Karpas-422 (cell line): ENCODE measurements at regions not wholly inside any gene's neighbourhood (a gene's known extent, or its start where the extent isn't known, plus 50 kb on each side); places are given as distances from the start of the nearest gene placed in this dataset.

Source experiments
- DNase-seq: peaks from one replicate; pipeline ENCODE4 v3.0.0-alpha.2; 2015
- H2AFZ ChIP-seq: fragments of 200-600 bp; sonication (generic); 2 replicates; pipeline ENCODE4 v1.6.1; 2014; ENCODE audit warnings: antibody characterized with exemption, low read length, mixed read lengths
- H3K27ac ChIP-seq: fragments of 200-600 bp; sonication (generic); 2 replicates; pipeline ENCODE4 v1.5.1; 2014; ENCODE audit warnings: mild to moderate bottlenecking, low read length, moderate library complexity
- H3K27me3 ChIP-seq: fragments of 200-600 bp; sonication (generic); 2 replicates; pipeline ENCODE4 v1.6.1; 2014; ENCODE audit warnings: low read length, mixed read lengths
- H3K36me3 ChIP-seq: fragments of 200-600 bp; sonication (generic); 2 replicates; pipeline ENCODE4 v1.6.1; 2014; ENCODE audit warnings: low read length, mixed read lengths; ENCODE audit not compliant: insufficient read depth
- H3K4me1 ChIP-seq: fragments of 200-600 bp; sonication (generic); 2 replicates; pipeline ENCODE4 v1.6.1; 2014; ENCODE audit warnings: mild to moderate bottlenecking, low read length, mixed read lengths
- H3K4me2 ChIP-seq: fragments of 200-600 bp; sonication (generic); 2 replicates; pipeline ENCODE4 v1.6.1; 2014; ENCODE audit warnings: low read length, low read depth, mild to moderate bottlenecking; ENCODE audit not compliant: poor library complexity, severe bottlenecking
- H3K4me3 ChIP-seq: fragments of 200-600 bp; sonication (generic); 2 replicates; pipeline ENCODE4 v1.5.1; 2014; ENCODE audit warnings: mild to moderate bottlenecking, antibody characterized with exemption, low read length, mixed read lengths
- H3K79me2 ChIP-seq: fragments of 200-600 bp; sonication (generic); 2 replicates; pipeline ENCODE4 v1.6.1; 2014; ENCODE audit warnings: mild to moderate bottlenecking, low read length, mixed read lengths
- H3K9ac ChIP-seq: fragments of 200-600 bp; sonication (generic); 2 replicates; pipeline ENCODE4 v1.6.0; 2014; ENCODE audit warnings: low read length
- H3K9me2 ChIP-seq: fragments of 200-600 bp; sonication (generic), shearing (Covaris generic); replicated peaks from 2 replicates; pipeline ENCODE4 v1.6.0; 2014; ENCODE audit warnings: mild to moderate bottlenecking, low read length, moderate library complexity; ENCODE audit not compliant: insufficient read depth
- H3K9me3 ChIP-seq: fragments of 300-700, 200-600 bp; sonication (generic); 2 replicates; pipeline ENCODE4 v1.6.1; 2014; ENCODE audit warnings: low read length, mixed read lengths
- H4K20me1 ChIP-seq: fragments of 200-600 bp; sonication (generic); 2 replicates; pipeline ENCODE4 v1.6.1; 2014; ENCODE audit warnings: mild to moderate bottlenecking, antibody characterized with exemption, low read length, low read depth; ENCODE audit not compliant: insufficient read depth

DNA sequence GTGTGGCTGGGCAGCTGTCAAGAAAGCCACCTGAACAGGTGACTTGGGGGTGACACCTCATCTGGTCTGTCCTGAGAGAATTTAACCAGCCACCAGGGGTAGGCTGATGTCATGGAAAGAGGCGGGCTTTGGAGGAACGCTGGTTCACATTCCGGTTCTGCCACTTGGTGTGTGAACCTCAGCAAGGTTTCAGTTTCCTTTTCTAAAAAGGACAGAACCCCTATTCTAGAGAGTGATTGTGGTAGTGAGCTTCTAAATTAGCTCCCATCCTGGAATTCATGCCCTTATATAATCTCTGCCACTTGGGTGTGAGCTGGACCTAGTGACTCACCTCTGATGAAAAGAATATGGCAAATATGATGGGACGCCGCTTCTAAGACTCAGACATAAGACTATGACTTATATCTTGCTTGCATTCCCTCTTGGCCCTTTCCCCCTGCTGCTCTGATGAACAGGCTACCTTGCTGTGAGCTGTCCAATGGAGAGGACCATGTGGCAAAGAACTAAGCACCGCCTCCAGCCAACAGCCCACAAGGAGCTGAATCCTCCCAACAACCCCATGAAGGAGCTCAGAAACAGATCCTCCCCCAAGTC is 332.1 kb downstream of the RRAGC start:
- peak; percentile 52 for DNase-seq
- H3K79me2 ChIP-seq, result no peaks in the 10 kb centered on the region
- H2AFZ ChIP-seq, result no peak overlapping the region
- no peak overlapping the region for H3K9ac ChIP-seq
- H3K4me1 ChIP-seq, result peaks cover 11% of the 10 kb centered on the region
- H3K27ac ChIP-seq, result no peak overlapping the region
- no peaks in the 10 kb centered on the region for H3K9me3 ChIP-seq
- H4K20me1 ChIP-seq, result no peaks in the 10 kb centered on the region
- peak overlapping the region; percentile 31 for H3K4me2 ChIP-seq
- H3K27me3 ChIP-seq, result no peaks in the 10 kb centered on the region
- H3K4me3 ChIP-seq, result peak overlapping the region; percentile 13; the same call in 1 of the 2 replicates
- H3K9me2 ChIP-seq, result no peaks in the 10 kb centered on the region
- H3K36me3 ChIP-seq, result no peaks in the 10 kb centered on the region

DNA sequence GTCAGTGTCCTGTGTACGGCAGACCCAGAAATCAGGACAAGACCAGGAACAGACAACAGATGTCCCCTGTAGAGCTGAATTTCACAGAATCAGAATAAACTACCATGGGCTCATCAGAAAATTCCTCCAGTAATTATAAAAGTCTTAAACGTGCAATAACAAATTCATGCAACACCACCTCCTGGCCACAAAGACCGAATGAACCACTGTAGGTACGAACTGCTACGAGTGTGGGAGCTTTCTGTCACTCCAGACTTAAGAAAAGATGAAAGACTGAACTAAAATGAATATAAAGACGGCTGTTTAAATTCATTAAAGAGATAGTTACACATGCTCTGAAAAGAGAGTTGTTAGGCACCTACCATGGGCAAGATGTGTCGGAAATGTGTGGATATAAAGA is 333.5 kb downstream of the RRAGC start:
- no peak for DNase-seq
- Histone ChIP-seq H3K4me2 (no peak overlapping the region), H3K9ac (no peak overlapping the region), H3K27me3 (no peaks in the 10 kb centered on the region), H3K79me2 (no peaks in the 10 kb centered on the region), H3K27ac (no peak overlapping the region), H2AFZ (no peak overlapping the region), H3K4me1 (peaks cover 11% of the 10 kb centered on the region), H3K36me3 (no peaks in the 10 kb centered on the region), H4K20me1 (no peaks in the 10 kb centered on the region), H3K4me3 (no peak overlapping the region), H3K9me2 (no peaks in the 10 kb centered on the region), H3K9me3 (no peaks in the 10 kb centered on the region)

GRCh38 chr1:38525343-38526043 is 334.1 kb downstream of the RRAGC start:
- H3K4me1 ChIP-seq, result peaks cover 11% of the 10 kb centered on the region
- H3K36me3 ChIP-seq, result no peaks in the 10 kb centered on the region
- H2AFZ ChIP-seq, result no peak overlapping the region
- no peak overlapping the region for H3K27ac ChIP-seq
- no peaks in the 10 kb centered on the region for H3K9me3 ChIP-seq
- H3K9ac ChIP-seq, result no peak overlapping the region
- H3K27me3 ChIP-seq, result no peaks in the 10 kb centered on the region
- no peaks in the 10 kb centered on the region for H3K79me2 ChIP-seq
- no peaks in the 10 kb centered on the region for H3K9me2 ChIP-seq
- no peak overlapping the region for H3K4me3 ChIP-seq
- no peak for DNase-seq
- no peak overlapping the region for H3K4me2 ChIP-seq
- H4K20me1 ChIP-seq, result no peaks in the 10 kb centered on the region

DNA sequence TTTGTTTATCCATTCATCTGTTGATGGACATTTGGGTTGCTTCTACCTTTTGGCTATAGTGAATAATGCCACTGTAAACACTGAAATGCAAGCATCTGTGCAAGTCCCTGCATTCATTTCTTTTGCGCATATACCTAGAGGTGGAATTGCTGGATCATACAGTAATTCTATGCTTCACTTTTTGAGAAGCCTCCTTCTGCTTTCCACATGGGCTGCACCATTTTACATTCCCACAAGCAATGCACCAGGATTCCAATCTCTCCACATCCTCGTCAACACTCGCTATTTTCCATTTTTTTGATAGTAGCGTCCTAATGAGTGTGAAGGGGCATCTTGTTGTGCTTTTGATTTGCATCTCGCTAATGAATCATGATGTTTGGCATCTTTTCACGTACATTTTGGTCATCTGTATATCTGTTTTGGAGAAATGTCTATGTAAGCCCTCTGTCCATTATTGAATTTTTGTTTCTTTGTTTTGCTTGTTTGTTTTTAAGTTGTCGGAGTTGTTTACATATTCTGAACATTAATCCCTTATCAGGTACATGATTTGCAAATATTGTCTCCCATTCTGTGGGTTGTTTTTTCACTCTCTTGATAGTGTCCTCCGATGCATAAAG is 335.4 kb downstream of the RRAGC start:
- Histone ChIP-seq H2AFZ (no peak overlapping the region), H3K9ac (no peak overlapping the region), H3K9me2 (no peaks in the 10 kb centered on the region), H3K4me3 (no peak overlapping the region), H3K79me2 (no peaks in the 10 kb centered on the region), H3K4me2 (no peak overlapping the region), H3K9me3 (no peaks in the 10 kb centered on the region), H3K36me3 (no peaks in the 10 kb centered on the region), H3K4me1 (peaks cover 11% of the 10 kb centered on the region), H3K27me3 (no peaks in the 10 kb centered on the region), H4K20me1 (no peaks in the 10 kb centered on the region), H3K27ac (no peak overlapping the region)
- DNase-seq, result no peak

DNA sequence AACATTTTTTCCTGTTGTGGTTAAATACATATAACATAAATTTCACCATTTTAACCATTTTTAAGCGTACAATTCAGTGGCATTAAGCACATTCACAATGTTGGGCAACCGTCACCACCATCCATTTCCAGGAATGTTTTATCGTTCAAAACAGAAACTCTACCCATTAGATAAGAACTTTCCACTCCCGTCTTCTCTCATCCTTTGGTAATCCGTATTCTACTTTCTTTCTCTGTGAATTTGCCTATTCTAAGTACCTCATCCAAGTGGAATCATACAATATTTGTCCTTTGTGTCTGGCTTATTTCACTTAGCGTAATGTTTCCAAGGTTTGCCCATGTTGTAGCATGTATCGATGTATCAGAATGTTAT is 336.0 kb downstream of the RRAGC start:
- no peaks in the 10 kb centered on the region for H3K79me2 ChIP-seq
- H3K4me3 ChIP-seq, result no peak overlapping the region
- H4K20me1 ChIP-seq, result no peaks in the 10 kb centered on the region
- peaks cover 11% of the 10 kb centered on the region for H3K4me1 ChIP-seq
- no peaks in the 10 kb centered on the region for H3K9me2 ChIP-seq
- H3K4me2 ChIP-seq, result no peak overlapping the region
- no peaks in the 10 kb centered on the region for H3K36me3 ChIP-seq
- no peaks in the 10 kb centered on the region for H3K27me3 ChIP-seq
- H2AFZ ChIP-seq, result no peak overlapping the region
- no peaks in the 10 kb centered on the region for H3K9me3 ChIP-seq
- no peak for DNase-seq
- H3K27ac ChIP-seq, result no peak overlapping the region
- no peak overlapping the region for H3K9ac ChIP-seq

DNA sequence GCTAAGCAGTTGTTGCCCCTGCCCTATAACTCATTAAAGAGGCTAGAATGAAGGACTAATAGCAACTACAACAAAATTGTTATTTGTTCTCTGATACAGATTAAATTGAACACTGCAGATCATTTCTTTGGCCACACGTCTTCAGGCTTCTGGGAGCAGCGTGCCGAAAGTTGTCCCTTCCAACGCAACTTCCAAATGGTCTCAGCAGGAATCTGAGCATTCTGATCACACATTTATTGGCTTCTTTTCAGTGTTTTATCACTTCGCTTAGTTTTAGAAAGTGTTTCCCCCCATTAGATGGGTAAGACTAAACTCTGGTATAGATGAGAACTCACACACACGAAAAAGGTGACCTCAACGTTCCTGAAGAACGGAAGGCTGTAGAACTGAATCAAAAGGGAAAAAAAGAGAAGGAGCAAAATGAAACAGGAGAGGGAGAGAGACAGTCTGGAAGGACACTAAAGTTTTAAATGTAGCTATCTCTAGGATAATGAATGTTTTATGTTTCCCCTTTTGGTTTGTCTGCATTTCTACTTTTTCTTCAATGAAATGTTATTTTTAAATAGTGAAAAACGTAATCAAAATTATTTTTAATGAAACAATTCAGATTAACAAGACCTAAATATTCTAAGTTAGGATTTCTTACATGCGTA is 336.5 kb downstream of the RRAGC start:
- Histone ChIP-seq H3K9me3 (no peaks in the 10 kb centered on the region), H3K27me3 (no peaks in the 10 kb centered on the region), H3K4me1 (peaks cover 11% of the 10 kb centered on the region), H3K79me2 (no peaks in the 10 kb centered on the region), H3K27ac (no peak overlapping the region), H3K36me3 (no peaks in the 10 kb centered on the region), H3K4me2 (no peak overlapping the region), H3K4me3 (no peak overlapping the region), H3K9me2 (no peaks in the 10 kb centered on the region), H4K20me1 (no peaks in the 10 kb centered on the region), H3K9ac (no peak overlapping the region), H2AFZ (no peak overlapping the region)
- no peak for DNase-seq

DNA sequence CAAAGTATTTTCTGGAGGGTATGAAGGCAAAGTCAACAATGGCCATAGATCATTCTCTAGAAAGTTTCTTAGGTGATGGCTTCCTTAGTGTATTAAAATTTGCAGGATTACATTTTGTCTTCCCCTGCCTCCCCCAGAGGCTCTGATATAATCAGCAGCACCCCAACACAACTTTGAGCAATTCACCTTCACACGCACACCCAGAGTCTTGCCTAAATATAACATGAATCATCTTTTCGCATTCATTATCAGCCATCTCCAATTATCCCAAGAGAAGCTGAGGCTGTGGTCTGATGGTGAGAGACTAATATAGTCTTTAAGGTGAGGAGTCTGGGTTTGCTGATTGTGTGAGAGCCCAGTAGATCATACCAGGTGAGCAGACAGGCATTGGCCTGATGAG is 343.0 kb downstream of the RRAGC start:
- no peaks in the 10 kb centered on the region for H3K4me1 ChIP-seq
- no peak overlapping the region for H2AFZ ChIP-seq
- no peak overlapping the region for H3K4me2 ChIP-seq
- no peaks in the 10 kb centered on the region for H3K9me3 ChIP-seq
- no peaks in the 10 kb centered on the region for H4K20me1 ChIP-seq
- no peaks in the 10 kb centered on the region for H3K79me2 ChIP-seq
- H3K9ac ChIP-seq, result no peak overlapping the region
- H3K27ac ChIP-seq, result no peak overlapping the region
- no peak overlapping the region for H3K4me3 ChIP-seq
- H3K9me2 ChIP-seq, result no peaks in the 10 kb centered on the region
- no peak for DNase-seq
- H3K36me3 ChIP-seq, result no peaks in the 10 kb centered on the region
- H3K27me3 ChIP-seq, result no peaks in the 10 kb centered on the region

- H3K9me2 ChIP-seq, result no peaks in the 10 kb centered on the region
These were observed 346.8 kb downstream of the RRAGC start for GRCh38 chr1:38512789-38513188.

More at GRCh38 chr1:38512789-38513188, 346.8 kb downstream of the RRAGC start:
- Histone ChIP-seq H2AFZ (no peak overlapping the region), H3K36me3 (no peaks in the 10 kb centered on the region), H3K9me3 (no peaks in the 10 kb centered on the region), H4K20me1 (no peaks in the 10 kb centered on the region), H3K4me1 (no peaks in the 10 kb centered on the region), H3K4me3 (no peak overlapping the region), H3K79me2 (no peaks in the 10 kb centered on the region), H3K4me2 (no peak overlapping the region), H3K27me3 (no peaks in the 10 kb centered on the region), H3K27ac (no peak overlapping the region), H3K9ac (no peak overlapping the region)
- DNase-seq, result no peak
